AG09319 (cell line): ENCODE measurements at regions not wholly inside any gene's neighbourhood (a gene's known extent, or its start where the extent isn't known, plus 50 kb on each side); places are given as distances from the start of the nearest gene placed in this dataset.

Experiments
- DNase-seq: peaks from one replicate; pipeline ENCODE4 v3.0.0-alpha.2; 2010; ENCODE audit warnings: low read depth; ENCODE audit errors: extremely low read depth
- CTCF ChIP-seq: IDR thresholded peaks from 2 replicates; pipeline ENCODE4 v1.5.1; 2011; ENCODE audit warnings: low read depth, mild to moderate bottlenecking, inconsistent platforms, low read length, moderate library complexity

- no peak for DNase-seq
- TF ChIP-seq CTCF: no peak
These were observed 233.1 kb downstream of the HAUS1 start for GRCh38 chr18:46337271-46337670.

DNA sequence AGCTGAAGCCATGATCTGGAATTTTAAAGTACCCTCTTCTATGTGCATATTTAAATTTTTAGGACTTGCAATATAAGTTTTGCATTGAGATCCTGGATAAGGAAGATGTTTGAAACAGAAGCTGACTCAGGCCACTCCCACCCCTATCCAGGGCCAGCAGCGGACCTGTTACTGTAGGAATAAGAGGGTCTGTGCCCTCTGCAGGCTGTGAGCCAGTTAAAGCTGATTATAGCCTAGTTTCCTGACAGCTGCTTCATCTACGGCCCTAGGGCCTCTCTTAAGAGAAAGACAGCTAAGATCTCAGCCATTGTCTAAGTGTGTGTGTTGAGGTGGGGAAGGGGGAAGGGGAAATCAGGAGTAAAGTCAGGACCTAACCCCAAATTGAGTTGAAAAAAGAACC lies 234.0 kb downstream of the HAUS1 start:
- no peak for TF ChIP-seq CTCF
- no peak for DNase-seq

- TF ChIP-seq CTCF: no peak
- no peak for DNase-seq
These were observed 234.6 kb downstream of the HAUS1 start for GRCh38 chr18:46338766-46339165.

- TF ChIP-seq CTCF: no peak
- DNase-seq: no peak
These were observed 236.5 kb downstream of the HAUS1 start for GRCh38 chr18:46340716-46341115.

DNA sequence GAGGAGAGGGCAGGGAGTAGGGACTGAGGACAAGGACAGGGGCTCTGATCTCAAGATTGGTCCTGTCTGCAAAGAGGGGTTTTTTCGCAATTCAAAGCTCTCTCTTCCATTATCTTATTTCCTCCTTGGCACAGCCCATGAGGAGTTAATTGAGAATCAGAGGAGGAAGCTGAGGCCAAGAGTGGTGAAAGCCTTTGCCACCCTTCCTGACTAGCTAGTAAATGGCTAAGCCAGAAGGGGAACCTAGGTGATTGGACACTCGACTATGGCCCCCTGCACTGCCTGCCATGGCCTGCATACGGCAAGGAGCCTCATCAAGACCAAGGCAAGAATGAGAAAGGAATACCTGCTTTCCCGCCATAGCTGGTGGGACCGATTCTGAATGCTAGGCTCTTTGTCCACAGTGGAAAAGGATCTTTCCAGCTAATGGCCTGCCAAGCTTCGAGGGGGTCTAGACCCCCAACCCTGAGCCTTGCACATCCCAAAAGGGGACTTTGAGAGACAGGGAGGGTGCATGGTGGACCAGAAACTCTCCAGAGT lies 237.9 kb downstream of the HAUS1 start:
- TF ChIP-seq CTCF: no peak

DNA sequence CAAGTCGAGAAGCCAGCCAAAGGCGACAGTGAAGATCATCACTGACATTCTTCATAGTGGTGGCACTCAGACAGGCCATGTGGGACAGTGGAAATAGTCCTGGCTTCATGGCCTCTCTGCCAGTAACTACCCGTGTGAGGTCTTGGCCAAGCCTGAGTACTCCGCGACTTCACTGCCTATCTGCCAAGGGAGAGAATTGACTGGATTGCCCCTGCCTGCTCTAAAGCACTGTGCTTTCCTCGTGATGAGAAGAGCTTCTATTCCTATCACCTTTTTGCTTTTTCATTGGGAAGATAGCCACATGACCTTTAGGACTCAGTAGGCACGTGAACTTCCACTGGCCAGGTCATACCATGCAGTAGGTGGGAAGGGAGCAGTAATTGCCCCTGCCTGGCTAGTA lies 239.3 kb downstream of the HAUS1 start:
- DNase-seq: no peak
- TF ChIP-seq CTCF: no peak

More for the DNA sequence above, 237.9 kb downstream of the HAUS1 start:
- DNase-seq: no peak

- DNase-seq: no peak
- no peak for TF ChIP-seq CTCF
These were observed 239.8 kb downstream of the HAUS1 start for GRCh38 chr18:46343931-46344372.
